DMS53 treated with DMSO at 0.1 percent for 48 hours (cell line): ENCODE measurements at regions not wholly inside any gene's neighbourhood (a gene's known extent, or its start where the extent isn't known, plus 50 kb on each side); places are given as distances from the start of the nearest gene placed in this dataset.

Experiments
- DNase-seq: peaks from one replicate; lab custom pipeline; 2025; ENCODE audit not compliant: unreplicated experiment; lab: John Stamatoyannopoulos, UW

GRCh38 chr22:49334976-49335375 is 492.7 kb downstream of the BRD1 start:
- DNase-seq = no peak

GRCh38 chr22:49334449-49334789 is 493.3 kb downstream of the BRD1 start:
- DNase-seq = no peak

GRCh38 chr22:49333206-49333605 is 494.5 kb downstream of the BRD1 start:
- no peak for DNase-seq

- DNase-seq = no peak
Observed at GRCh38 chr22:49332691-49333090, 495.0 kb downstream of the BRD1 start.

- DNase-seq = no peak
Observed at GRCh38 chr22:49331878-49332277, 495.8 kb downstream of the BRD1 start.

- no peak for DNase-seq
Observed at GRCh38 chr22:49331223-49331815, 496.4 kb downstream of the BRD1 start.

GRCh38 chr22:49330421-49331222 is 497.1 kb downstream of the BRD1 start:
- DNase-seq = no peak

GRCh38 chr22:49329636-49330035 is 498.0 kb downstream of the BRD1 start:
- no peak for DNase-seq

GRCh38 chr22:49328630-49329405 is 498.9 kb downstream of the BRD1 start:
- DNase-seq = no peak

- DNase-seq = no peak
Observed at GRCh38 chr22:49328118-49328475, 499.6 kb downstream of the BRD1 start.

GRCh38 chr22:49327411-49328117 is 500.1 kb downstream of the BRD1 start:
- DNase-seq = no peak

- no peak for DNase-seq
Observed at GRCh38 chr22:49326558-49326957, 501.1 kb downstream of the BRD1 start.

- DNase-seq = no peak
Observed at GRCh38 chr22:49325531-49326395, 501.9 kb downstream of the BRD1 start.

- DNase-seq = no peak
Observed at GRCh38 chr22:49324527-49325491, 502.9 kb downstream of the BRD1 start.

- no peak for DNase-seq
Observed at GRCh38 chr22:49323751-49324415, 503.8 kb downstream of the BRD1 start.

- no peak for DNase-seq
Observed at GRCh38 chr22:49322861-49323622, 504.6 kb downstream of the BRD1 start.

GRCh38 chr22:49322231-49322630 is 505.4 kb downstream of the BRD1 start:
- DNase-seq = no peak

- no peak for DNase-seq
Observed at GRCh38 chr22:49321477-49322055, 506.1 kb downstream of the BRD1 start.
